ACHN (cell line): ENCODE measurements at regions not wholly inside any gene's neighbourhood (a gene's known extent, or its start where the extent isn't known, plus 50 kb on each side); places are given as distances from the start of the nearest gene placed in this dataset.

Experiments used
- DNase-seq: peaks from one replicate; pipeline ENCODE4 v3.0.0-alpha.2; 2015
- in situ Hi-C: cut with HindIII; loops from 2 replicates; pipeline ENCODE4 v1.10.0; 2017; ENCODE audit warnings: low sequenced_read_pairs, low pct_ligation_motif_present, low pct_unique_long_range_greater_than_20kb

GRCh38 chr18:2326999-2327398 lies 244.3 kb downstream of the METTL4 start:
- in situ Hi-C loops = no loop called here
- no peak for DNase-seq

- no peak for DNase-seq
- in situ Hi-C loops = no loop called here
Observed at GRCh38 chr18:2330764-2331163, 240.5 kb downstream of the METTL4 start.

- in situ Hi-C loops = no loop called here
- no peak for DNase-seq
Observed at GRCh38 chr18:2331491-2331890, 239.8 kb downstream of the METTL4 start.

- in situ Hi-C loops = no loop called here
Observed at GRCh38 chr18:2336690-2337392, 234.5 kb downstream of the METTL4 start.

GRCh38 chr18:2337552-2338141 lies 233.7 kb downstream of the METTL4 start:
- DNase-seq = peak; percentile 45
- in situ Hi-C loops = no loop called here

More at GRCh38 chr18:2336690-2337392, 234.5 kb downstream of the METTL4 start:
- DNase-seq = no peak

GRCh38 chr18:2338601-2339000 lies 232.7 kb downstream of the METTL4 start:
- in situ Hi-C loops = no loop called here
- no peak for DNase-seq

GRCh38 chr18:2340335-2340734 lies 231.0 kb downstream of the METTL4 start:
- no peak for DNase-seq
- in situ Hi-C loops = no loop called here

GRCh38 chr18:2348003-2348402 lies 223.3 kb downstream of the METTL4 start:
- in situ Hi-C loops = no loop called here
- DNase-seq = no peak

- in situ Hi-C loops = no loop called here
- no peak for DNase-seq
Observed at GRCh38 chr18:2351126-2351850, 220.0 kb downstream of the METTL4 start.

- in situ Hi-C loops = no loop called here
- DNase-seq = no peak
Observed at GRCh38 chr18:2354292-2354691, 217.0 kb downstream of the METTL4 start.

GRCh38 chr18:2356906-2357305 lies 214.4 kb downstream of the METTL4 start:
- in situ Hi-C loops = no loop called here
- no peak for DNase-seq

GRCh38 chr18:2360861-2361260 lies 210.4 kb downstream of the METTL4 start:
- DNase-seq = no peak
- in situ Hi-C loops = no loop called here

- in situ Hi-C loops = no loop called here
- DNase-seq = no peak
Observed at GRCh38 chr18:2368102-2368501, 203.2 kb downstream of the METTL4 start.

GRCh38 chr18:2376707-2377106 lies 194.6 kb downstream of the METTL4 start:
- in situ Hi-C loops = no loop called here
- DNase-seq = no peak

GRCh38 chr18:2380101-2380500 lies 191.2 kb downstream of the METTL4 start:
- no peak for DNase-seq

GRCh38 chr18:2381539-2381938 lies 189.8 kb downstream of the METTL4 start:
- in situ Hi-C loops = no loop called here
- no peak for DNase-seq

More at GRCh38 chr18:2380101-2380500, 191.2 kb downstream of the METTL4 start:
- in situ Hi-C loops = no loop called here

GRCh38 chr18:2387588-2387987 lies 183.7 kb downstream of the METTL4 start:
- DNase-seq = no peak
- in situ Hi-C loops = no loop called here

- in situ Hi-C loops = no loop called here
Observed at GRCh38 chr18:2390158-2390557, 181.1 kb downstream of the METTL4 start.

GRCh38 chr18:2391470-2391869 lies 179.8 kb downstream of the METTL4 start:
- DNase-seq = no peak
- in situ Hi-C loops = no loop called here

More at GRCh38 chr18:2390158-2390557, 181.1 kb downstream of the METTL4 start:
- DNase-seq = no peak

- no peak for DNase-seq
- in situ Hi-C loops = no loop called here
Observed at GRCh38 chr18:2392446-2392845, 178.9 kb downstream of the METTL4 start.
